ENCODE measurements at regions not wholly inside any gene's neighbourhood (a gene's known extent, or its start where the extent isn't known, plus 50 kb on each side); places are given as distances from the start of the nearest gene placed in this dataset.

GRCh38 chr6:48628316-48628715 lies 517.3 kb upstream of the PTCHD4 start:
- no peak for DNase-seq (ENCODE audit: low spot score)
- TF ChIP-seq CTCF (conservative IDR thresholded peaks at IDR 0.05; ENCODE audit: low read depth), result no peak
- H3K27ac ChIP-seq, result no peak overlapping the region
- ChIA-PET CTCF (interaction anchor here (0.5 to 0.6 kb wide), 2 partner anchors 214 to 422 kb away, joined by 3 to 4 read pairs; no protein-coding TSS in a partner anchor), POLR2A (ENCODE audit: low non-redundant PET) (no interaction called here)

- H3K27ac ChIP-seq, result no peak overlapping the region
- CTCF ChIA-PET, result interaction anchor here (0.6 kb wide), 2 partner anchors 411 to 901 kb away, joined by 3 to 4 read pairs; no protein-coding TSS in a partner anchor
- no peak for TF ChIP-seq CTCF (conservative IDR thresholded peaks at IDR 0.05; ENCODE audit: low read depth)
- POLR2A ChIA-PET (ENCODE audit: low non-redundant PET), result no interaction called here
- DNase-seq (ENCODE audit: low spot score), result no peak
Measured at GRCh38 chr6:48626421-48626820, 515.4 kb upstream of the PTCHD4 start.

GRCh38 chr6:48624631-48625030 lies 513.6 kb upstream of the PTCHD4 start:
- ChIA-PET POLR2A (ENCODE audit: low non-redundant PET) (no interaction called here), CTCF (interaction anchor here (1.2 kb wide), 1 partner anchor 42 kb away, joined by 5 read pairs; no protein-coding TSS in a partner anchor)
- H3K27ac ChIP-seq, result no peak overlapping the region

GRCh38 chr6:48619771-48620170 lies 508.8 kb upstream of the PTCHD4 start:
- POLR2A ChIA-PET (ENCODE audit: low non-redundant PET), result no interaction called here
- no peak overlapping the region for H3K27ac ChIP-seq
- CTCF ChIA-PET, result no interaction called here
- TF ChIP-seq CTCF (conservative IDR thresholded peaks at IDR 0.05; ENCODE audit: low read depth), result no peak
- DNase-seq (ENCODE audit: low spot score), result no peak

More at GRCh38 chr6:48624631-48625030, 513.6 kb upstream of the PTCHD4 start:
- TF ChIP-seq CTCF (conservative IDR thresholded peaks at IDR 0.05; ENCODE audit: low read depth), result no peak
- no peak for DNase-seq (ENCODE audit: low spot score)

GRCh38 chr6:48615041-48615440 lies 504.0 kb upstream of the PTCHD4 start:
- DNase-seq (ENCODE audit: low spot score), result no peak
- ChIA-PET CTCF (no interaction called here), POLR2A (ENCODE audit: low non-redundant PET) (no interaction called here)
- TF ChIP-seq CTCF (conservative IDR thresholded peaks at IDR 0.05; ENCODE audit: low read depth), result no peak
- no peak overlapping the region for H3K27ac ChIP-seq

- ChIA-PET CTCF (interaction anchor here (0.6 kb wide), 1 partner anchor 312 kb away, joined by 4 read pairs; no protein-coding TSS in a partner anchor), POLR2A (ENCODE audit: low non-redundant PET) (no interaction called here)
- DNase-seq (ENCODE audit: low spot score), result no peak
- TF ChIP-seq CTCF (conservative IDR thresholded peaks at IDR 0.05; ENCODE audit: low read depth), result no peak
- H3K27ac ChIP-seq, result no peak overlapping the region
Measured at GRCh38 chr6:48614326-48614725, 503.3 kb upstream of the PTCHD4 start.

Measured in RWPE1 (cell line).